Fibroblast of lung (primary cell): ENCODE measurements at regions not wholly inside any gene's neighbourhood (a gene's known extent, or its start where the extent isn't known, plus 50 kb on each side); places are given as distances from the start of the nearest gene placed in this dataset.
"Not testable (repeated sequence)": the region's sequence is repeated elsewhere in the genome, so short reads cannot be mapped to it uniquely, and the experiment has no call there.

Experiments
- DNase-seq, 2 donors: peaks; one replicate each; pipeline versions ENCODE4 v3.0.0 to v3.0.0-alpha.2; 2010; ENCODE audit warnings: low read depth in 2 of 2
- H2AFZ ChIP-seq: 2 replicates; pipeline ENCODE4 v1.5.1; 2012; ENCODE audit warnings: low read length, control low read depth, inconsistent platforms
- H3K27ac ChIP-seq: 2 replicates; pipeline ENCODE4 v1.5.1; 2011; ENCODE audit warnings: low read length, control low read depth; ENCODE audit not compliant: insufficient read depth
- H3K27me3 ChIP-seq: 2 replicates; pipeline ENCODE4 v1.5.1; 2011; ENCODE audit warnings: mild to moderate bottlenecking, low read length; ENCODE audit not compliant: control insufficient read depth, insufficient read depth
- H3K36me3 ChIP-seq: 2 replicates; pipeline ENCODE4 v1.5.1; 2011; ENCODE audit warnings: low read length; ENCODE audit not compliant: control insufficient read depth, insufficient read depth
- H3K4me1 ChIP-seq: 2 replicates; pipeline ENCODE4 v1.5.1; 2011; ENCODE audit warnings: low read length; ENCODE audit not compliant: control insufficient read depth, insufficient read depth; ENCODE audit errors: extremely low read depth
- H3K4me2 ChIP-seq: 2 replicates; pipeline ENCODE4 v1.5.1; 2011; ENCODE audit warnings: low read length, control low read depth; ENCODE audit not compliant: insufficient read depth; ENCODE audit errors: extremely low read depth
- H3K4me3 ChIP-seq, 4 experiments: fragments of 200-600 bp in 1 of 4; sonication (generic) in 1 of 4; replicated peaks in 1 of 4; 2 replicates each; pipeline ENCODE4 v1.5.1; 2011 to 2016; ENCODE audit warnings: low read length in 4 of 4, low read depth in 3 of 4, mild to moderate bottlenecking in 3 of 4, control low read depth in 2 of 4, inconsistent platforms in 1 of 4, mixed read lengths in 1 of 4; ENCODE audit not compliant: insufficient read depth in 1 of 4; ENCODE audit errors: control extremely low read depth in 1 of 4
- H3K79me2 ChIP-seq: 2 replicates; pipeline ENCODE4 v1.5.1; 2012; ENCODE audit warnings: mild to moderate bottlenecking, low read length, inconsistent platforms; ENCODE audit not compliant: control insufficient read depth, insufficient read depth
- H3K9ac ChIP-seq: 2 replicates; pipeline ENCODE4 v1.5.1; 2011; ENCODE audit warnings: mild to moderate bottlenecking, low read length, control low read depth; ENCODE audit not compliant: insufficient read depth
- H3K9me3 ChIP-seq: 2 replicates; pipeline ENCODE4 v1.5.1; 2012; ENCODE audit warnings: low read depth, low read length; ENCODE audit not compliant: control insufficient read depth, insufficient read depth
- H4K20me1 ChIP-seq: 2 replicates; pipeline ENCODE4 v1.5.1; 2011; ENCODE audit warnings: low read length; ENCODE audit not compliant: control insufficient read depth, insufficient read depth; ENCODE audit errors: extremely low read depth
- CTCF ChIP-seq, 2 donors: IDR thresholded peaks in 1 of 2; conservative IDR thresholded peaks in 1 of 2; 1 replicate in 1 of 2; 2 replicates in 1 of 2; pipeline ENCODE4 v1.5.1; 2011 to 2012; ENCODE audit warnings: low read length in 2 of 2, control low read depth in 1 of 2, inconsistent platforms in 1 of 2, low read depth in 1 of 2, mild to moderate bottlenecking in 1 of 2
- EZH2 ChIP-seq: IDR thresholded peaks from 2 replicates; pipeline ENCODE4 v1.5.1; 2012; ENCODE audit warnings: low read length, control low read depth, mild to moderate bottlenecking; ENCODE audit errors: missing control alignments

GRCh38 chr16:80100186-80100585, 440.6 kb upstream of the DYNLRB2 start:
- Histone ChIP-seq H3K27me3 (no peaks in the 10 kb centered on the region), H3K9me3 (no peaks in the 10 kb centered on the region), H3K4me1 (no peaks in the 10 kb centered on the region), H3K36me3 (no peaks in the 10 kb centered on the region), H3K79me2 (no peaks in the 10 kb centered on the region), H3K4me3 (no peak overlapping the region), H3K9ac (no peak overlapping the region), H2AFZ (no peak overlapping the region), H3K27ac (no peak overlapping the region), H4K20me1 (no peaks in the 10 kb centered on the region), H3K4me2 (no peak overlapping the region)
- TF ChIP-seq EZH2 = no peak
- TF ChIP-seq CTCF (conservative IDR thresholded peaks at IDR 0.05 in 1 of 2, IDR thresholded peaks at IDR 0.05 in 1 of 2; ENCODE audit: low read depth in 1 of 2, low read length in 2 of 2) = no peak
- peak in 1 of 2 donors; percentile 15 for DNase-seq

GRCh38 chr16:80097098-80097497, 443.7 kb upstream of the DYNLRB2 start:
- Histone ChIP-seq H3K79me2 (no peaks in the 10 kb centered on the region), H3K4me3 (no peak overlapping the region), H3K9me3 (no peaks in the 10 kb centered on the region), H3K27me3 (no peaks in the 10 kb centered on the region), H2AFZ (no peak overlapping the region), H3K36me3 (no peaks in the 10 kb centered on the region), H3K27ac (no peak overlapping the region), H3K4me2 (no peak overlapping the region), H3K9ac (no peak overlapping the region), H3K4me1 (no peaks in the 10 kb centered on the region), H4K20me1 (no peaks in the 10 kb centered on the region)
- TF ChIP-seq EZH2 (no peak), CTCF (conservative IDR thresholded peaks at IDR 0.05 in 1 of 2, IDR thresholded peaks at IDR 0.05 in 1 of 2; ENCODE audit: low read depth in 1 of 2, low read length in 2 of 2) (no peak)
- no peak for DNase-seq

- peak in 1 of 2 donors; percentile 45 for DNase-seq
- Histone ChIP-seq H3K36me3 (no peaks in the 10 kb centered on the region), H3K4me1 (no peaks in the 10 kb centered on the region), H3K4me3 (no peak overlapping the region), H3K9me3 (no peaks in the 10 kb centered on the region), H3K4me2 (no peak overlapping the region), H3K27me3 (no peaks in the 10 kb centered on the region), H3K79me2 (no peaks in the 10 kb centered on the region), H2AFZ (no peak overlapping the region), H3K27ac (no peak overlapping the region), H3K9ac (no peak overlapping the region), H4K20me1 (no peaks in the 10 kb centered on the region)
- TF ChIP-seq CTCF (conservative IDR thresholded peaks at IDR 0.05 in 1 of 2, IDR thresholded peaks at IDR 0.05 in 1 of 2; ENCODE audit: low read depth in 1 of 2, low read length in 2 of 2) (no peak), EZH2 (no peak)
Measured at GRCh38 chr16:80092681-80093080, 448.1 kb upstream of the DYNLRB2 start.

- H3K9ac ChIP-seq, H3K4me1 ChIP-seq, H3K27me3 ChIP-seq, H4K20me1 ChIP-seq, H3K79me2 ChIP-seq, H2AFZ ChIP-seq, H3K4me2 ChIP-seq, H3K9me3 ChIP-seq, H3K4me3 ChIP-seq, H3K27ac ChIP-seq, H3K36me3 ChIP-seq: not testable (repeated sequence)
- peak in 1 of 2 donors; percentile 15 for DNase-seq
Measured at GRCh38 chr16:80091453-80091852, 449.3 kb upstream of the DYNLRB2 start.
